ENCODE measurements at regions not wholly inside any gene's neighbourhood (a gene's known extent, or its start where the extent isn't known, plus 50 kb on each side); places are given as distances from the start of the nearest gene placed in this dataset.

DNA sequence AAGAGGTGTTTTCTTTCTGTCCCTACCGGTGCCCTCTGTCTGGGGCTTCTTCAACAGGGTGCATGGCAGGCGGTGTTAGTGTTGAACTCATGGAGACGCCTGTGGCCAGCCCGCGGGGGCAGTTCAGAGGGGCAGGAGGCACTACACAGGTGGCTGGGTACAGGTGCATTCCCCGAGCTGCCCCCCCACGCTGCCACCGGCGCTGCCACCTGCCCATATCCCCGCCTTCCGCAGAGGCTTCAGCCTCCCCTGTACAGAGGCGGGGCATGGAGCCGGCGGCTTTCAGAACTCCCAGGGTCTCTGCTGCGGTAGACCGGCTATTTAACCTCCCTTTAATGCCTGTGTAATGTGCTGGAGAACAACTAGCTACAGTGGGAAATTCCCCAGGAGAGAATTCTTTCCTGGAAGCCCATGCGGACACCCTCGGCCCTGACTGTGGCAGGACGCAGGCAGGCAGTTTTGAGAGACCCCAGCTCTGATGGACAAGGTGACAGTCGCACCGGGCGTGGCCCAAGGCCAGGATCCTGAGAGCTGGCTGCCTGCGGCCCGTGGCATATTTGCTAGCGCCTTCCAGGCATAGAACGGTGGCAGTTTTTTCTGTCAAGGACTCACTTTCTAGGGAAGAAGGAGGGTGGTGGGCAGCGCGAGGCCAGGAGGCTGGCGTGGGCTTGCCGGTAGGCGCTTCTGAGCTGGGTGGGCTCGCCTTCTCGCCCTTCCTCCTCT, 53.7 kb upstream of the ZNF32 start:
- no peak for DNase-seq

DNA sequence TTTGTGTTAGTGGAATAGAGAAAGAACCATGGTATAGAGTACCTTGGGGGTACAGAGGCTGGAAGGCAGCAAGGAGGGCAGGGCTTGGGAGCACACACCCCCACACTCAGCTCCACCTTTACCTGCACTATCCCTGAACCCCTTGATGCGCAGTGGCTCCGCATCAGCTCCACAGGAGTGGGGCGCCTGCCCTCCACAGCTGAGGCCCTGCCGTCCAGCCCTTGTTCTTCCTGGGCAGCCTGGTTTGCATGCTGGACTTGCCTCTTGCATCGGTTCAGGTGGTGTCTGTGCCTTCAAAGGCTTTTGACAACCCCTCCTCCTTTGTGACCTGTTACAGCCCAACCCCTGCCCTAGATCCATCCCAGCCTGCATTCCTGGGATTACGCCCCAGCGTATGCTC, 52.6 kb upstream of the ZNF32 start:
- no peak for DNase-seq

DNA sequence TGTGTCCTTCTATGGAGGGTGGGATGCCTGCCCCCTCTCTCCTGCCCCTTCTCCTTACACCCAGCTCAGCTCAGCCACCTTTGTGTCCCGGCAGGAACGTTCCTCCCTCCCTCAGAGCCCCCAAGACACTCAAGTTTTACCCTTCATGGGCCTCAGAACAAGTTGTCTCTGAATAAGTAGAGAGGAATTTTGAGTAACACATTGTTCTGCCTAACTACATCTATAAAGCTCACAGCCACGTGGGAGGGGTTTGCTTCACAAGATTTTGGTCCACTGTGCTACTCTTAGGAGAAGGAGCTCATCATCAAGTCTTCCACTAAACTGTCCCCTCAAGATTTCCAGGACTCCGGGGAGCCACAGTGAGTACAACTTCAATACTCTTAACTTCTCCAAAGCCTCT, 51.6 kb upstream of the ZNF32 start:
- DNase-seq, result no peak

DNA sequence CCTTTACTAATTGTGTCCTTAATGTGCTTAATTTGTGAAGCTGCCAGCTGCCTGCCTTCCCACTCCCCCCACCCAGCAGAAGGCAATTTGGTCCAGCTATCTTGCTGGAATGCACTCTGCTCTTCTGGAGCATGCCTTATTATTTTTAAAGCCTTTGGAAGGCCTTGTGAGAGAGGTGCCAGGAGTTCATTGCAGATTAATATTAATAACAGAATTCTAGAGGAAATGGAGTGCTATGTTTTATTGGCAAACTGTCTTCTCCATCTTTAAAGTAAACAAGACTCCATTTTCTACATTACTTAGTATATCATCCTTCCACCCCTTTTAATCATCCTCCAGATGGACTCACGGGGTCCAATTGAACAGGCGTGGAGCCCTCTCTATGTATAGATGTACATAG, 50.8 kb upstream of the ZNF32 start:
- DNase-seq, result no peak

Data from activated CD8-positive, alpha-beta memory T cell treated with anti-CD3 and anti-CD28 coated beads, Interleukin-2, amount 50 U/mL, for 4 hours (primary cell).